ENCODE measurements at regions not wholly inside any gene's neighbourhood (a gene's known extent, or its start where the extent isn't known, plus 50 kb on each side); places are given as distances from the start of the nearest gene placed in this dataset.
"Not testable (repeated sequence)": the region's sequence is repeated elsewhere in the genome, so short reads cannot be mapped to it uniquely, and the experiment has no call there.

- TF ChIP-seq EZH2 (IDR thresholded peaks at IDR 0.05; ENCODE audit: borderline replicate concordance, low read length), result not testable (repeated sequence)
- TF ChIP-seq, protein P1, sequence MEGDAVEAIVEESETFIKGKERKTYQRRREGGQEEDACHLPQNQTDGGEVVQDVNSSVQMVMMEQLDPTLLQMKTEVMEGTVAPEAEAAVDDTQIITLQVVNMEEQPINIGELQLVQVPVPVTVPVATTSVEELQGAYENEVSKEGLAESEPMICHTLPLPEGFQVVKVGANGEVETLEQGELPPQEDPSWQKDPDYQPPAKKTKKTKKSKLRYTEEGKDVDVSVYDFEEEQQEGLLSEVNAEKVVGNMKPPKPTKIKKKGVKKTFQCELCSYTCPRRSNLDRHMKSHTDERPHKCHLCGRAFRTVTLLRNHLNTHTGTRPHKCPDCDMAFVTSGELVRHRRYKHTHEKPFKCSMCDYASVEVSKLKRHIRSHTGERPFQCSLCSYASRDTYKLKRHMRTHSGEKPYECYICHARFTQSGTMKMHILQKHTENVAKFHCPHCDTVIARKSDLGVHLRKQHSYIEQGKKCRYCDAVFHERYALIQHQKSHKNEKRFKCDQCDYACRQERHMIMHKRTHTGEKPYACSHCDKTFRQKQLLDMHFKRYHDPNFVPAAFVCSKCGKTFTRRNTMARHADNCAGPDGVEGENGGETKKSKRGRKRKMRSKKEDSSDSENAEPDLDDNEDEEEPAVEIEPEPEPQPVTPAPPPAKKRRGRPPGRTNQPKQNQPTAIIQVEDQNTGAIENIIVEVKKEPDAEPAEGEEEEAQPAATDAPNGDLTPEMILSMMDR (conservative IDR thresholded peaks at IDR 0.05 in 1 of 2, IDR thresholded peaks at IDR 0.05 in 1 of 2; ENCODE audit: extremely low read depth in 1 of 2, insufficient read depth in 1 of 2, low read depth in 1 of 2, low read length in 2 of 2), result not testable (repeated sequence)
Observed at GRCh38 chr5:99043257-99043656, 114.5 kb upstream of the CHD1 start.

All from mammary epithelial cell (primary cell).